Suprapubic skin (tissue), 3 donors: ENCODE measurements at regions not wholly inside any gene's neighbourhood (a gene's known extent, or its start where the extent isn't known, plus 50 kb on each side); places are given as distances from the start of the nearest gene placed in this dataset.

Experiments
- POLR2A ChIP-seq, 2 donors: fragments of 450-650 bp; IDR thresholded peaks; one replicate each; pipeline ENCODE4 v1.6.1; 2017; ENCODE audit warnings: antibody characterized with exemption in 2 of 2, mild to moderate bottlenecking in 2 of 2, moderate library complexity in 2 of 2
- TF ChIP-seq, protein P1 (sequence below), 2 donors: fragments of 200-600 bp in 1 of 2; fragments of 450-650 bp in 1 of 2; sonication (generic) in 1 of 2; IDR thresholded peaks; one replicate each; pipeline ENCODE4 v1.5.1; 2016 to 2019; ENCODE audit warnings: antibody characterized with exemption in 2 of 2, mild to moderate bottlenecking in 1 of 2, moderate library complexity in 1 of 2

DNA sequence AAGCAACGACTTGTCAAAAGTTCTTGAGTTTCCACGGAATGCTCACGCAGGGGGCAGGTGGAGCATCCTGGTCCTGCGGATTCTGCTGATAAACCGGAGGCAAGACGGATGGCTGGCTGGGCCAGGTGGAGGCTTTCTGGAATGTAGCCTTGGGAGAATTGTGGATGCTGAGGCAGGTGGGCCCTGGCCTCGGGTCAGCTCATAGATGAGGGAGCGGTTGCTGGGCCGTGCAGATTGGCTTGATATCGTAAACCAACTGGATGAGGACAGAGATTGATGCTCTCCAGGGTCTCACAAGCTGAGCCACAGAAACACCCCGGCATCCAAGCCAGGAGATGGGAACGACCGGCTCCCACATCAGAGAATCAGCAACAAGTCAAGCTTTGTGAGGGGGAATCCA, 50.0 kb upstream of the TFRC start:
- TF ChIP-seq, protein P1, sequence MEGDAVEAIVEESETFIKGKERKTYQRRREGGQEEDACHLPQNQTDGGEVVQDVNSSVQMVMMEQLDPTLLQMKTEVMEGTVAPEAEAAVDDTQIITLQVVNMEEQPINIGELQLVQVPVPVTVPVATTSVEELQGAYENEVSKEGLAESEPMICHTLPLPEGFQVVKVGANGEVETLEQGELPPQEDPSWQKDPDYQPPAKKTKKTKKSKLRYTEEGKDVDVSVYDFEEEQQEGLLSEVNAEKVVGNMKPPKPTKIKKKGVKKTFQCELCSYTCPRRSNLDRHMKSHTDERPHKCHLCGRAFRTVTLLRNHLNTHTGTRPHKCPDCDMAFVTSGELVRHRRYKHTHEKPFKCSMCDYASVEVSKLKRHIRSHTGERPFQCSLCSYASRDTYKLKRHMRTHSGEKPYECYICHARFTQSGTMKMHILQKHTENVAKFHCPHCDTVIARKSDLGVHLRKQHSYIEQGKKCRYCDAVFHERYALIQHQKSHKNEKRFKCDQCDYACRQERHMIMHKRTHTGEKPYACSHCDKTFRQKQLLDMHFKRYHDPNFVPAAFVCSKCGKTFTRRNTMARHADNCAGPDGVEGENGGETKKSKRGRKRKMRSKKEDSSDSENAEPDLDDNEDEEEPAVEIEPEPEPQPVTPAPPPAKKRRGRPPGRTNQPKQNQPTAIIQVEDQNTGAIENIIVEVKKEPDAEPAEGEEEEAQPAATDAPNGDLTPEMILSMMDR (IDR thresholded peaks at IDR 0.05) = no peak
- no peak for TF ChIP-seq POLR2A (IDR thresholded peaks at IDR 0.05)
